Natural killer cell treated with Interleukin-12 subunit alpha and Interleukin-12 subunit beta and Interleukin-15 and Interleukin-18, amount 100 ng/mL, for 72 hours (primary cell): ENCODE measurements at regions not wholly inside any gene's neighbourhood (a gene's known extent, or its start where the extent isn't known, plus 50 kb on each side); places are given as distances from the start of the nearest gene placed in this dataset.

Source experiments
- ATAC-seq, 2 donors: fragments of 150-1000 bp; cut with Tn5 transposase in 1 of 2; sonication (Bioruptor Pico), chemical (Tn5 transposase) in 1 of 2; 2 replicates each; pipeline ENCODE4 v1.10.0; 2021
- DNase-seq: peaks from one replicate; pipeline ENCODE4 v3.0.0; 2022; ENCODE audit warnings: low spot score
- H3K27ac Mint-ChIP-seq, 2 donors: 1 replicate in 1 of 2; 2 replicates in 1 of 2; pipeline ENCODE4 v1.8.0; 2022; ENCODE audit warnings: mixed read lengths in 2 of 2, mild to moderate bottlenecking in 1 of 2, moderate library complexity in 1 of 2
- H3K27me3 Mint-ChIP-seq, 2 donors: 1 replicate in 1 of 2; 2 replicates in 1 of 2; pipeline ENCODE4 v1.8.0; 2022; ENCODE audit warnings: mixed read lengths in 2 of 2
- H3K36me3 Mint-ChIP-seq: one replicate; pipeline ENCODE4 v1.8.0; 2022; ENCODE audit warnings: mixed read lengths
- H3K4me1 Mint-ChIP-seq, 2 donors: 1 replicate in 1 of 2; 2 replicates in 1 of 2; pipeline ENCODE4 v1.8.0; 2022; ENCODE audit warnings: low read depth in 2 of 2, mixed read lengths in 2 of 2, mild to moderate bottlenecking in 1 of 2
- H3K4me3 Mint-ChIP-seq: one replicate; pipeline ENCODE4 v1.8.0; 2022; ENCODE audit warnings: mixed read lengths
- H3K9me3 Mint-ChIP-seq: 2 replicates; pipeline ENCODE4 v1.8.0; 2022; ENCODE audit warnings: mixed read lengths

DNA sequence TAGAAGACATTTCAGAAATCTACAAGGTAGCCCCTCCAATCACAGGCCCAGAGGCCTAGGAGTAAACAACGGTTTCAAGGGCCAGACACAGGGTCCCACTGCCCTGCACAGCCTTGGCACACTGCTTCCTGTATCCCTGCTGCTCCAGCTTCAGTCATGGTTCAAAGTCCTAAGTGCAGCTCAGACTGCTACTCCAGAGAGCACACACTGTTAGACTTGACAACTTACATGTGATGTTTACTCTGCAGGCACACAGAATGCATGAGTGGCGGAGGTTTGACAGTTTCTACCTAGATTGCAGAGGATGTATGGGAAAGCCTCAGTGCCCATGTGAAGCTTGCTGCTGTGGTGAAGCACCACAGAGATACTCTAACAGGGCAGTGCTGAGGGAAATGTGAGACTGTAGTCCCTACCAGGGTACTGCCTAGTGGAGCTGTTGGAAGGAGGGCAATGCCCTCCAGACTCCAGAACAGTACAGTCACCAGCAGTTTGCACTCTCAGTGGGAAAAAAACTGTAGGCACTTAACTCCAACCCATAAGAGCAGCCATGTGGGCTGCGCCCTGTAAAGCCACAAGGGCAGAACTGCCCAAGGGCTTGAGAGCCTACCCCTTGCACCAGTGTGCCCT is 270.0 kb downstream of the ZWINT start:
- Mint-ChIP-seq H3K4me1 (no peaks in the 10 kb centered on the region), H3K27ac (no peak overlapping the region), H3K27me3 (no peaks in the 10 kb centered on the region), H3K4me3 (no peak overlapping the region), H3K36me3 (peaks cover 9% of the 10 kb centered on the region), H3K9me3 (peaks cover 30% of the 10 kb centered on the region)
- ATAC-seq (no peak), DNase-seq (no peak)

DNA sequence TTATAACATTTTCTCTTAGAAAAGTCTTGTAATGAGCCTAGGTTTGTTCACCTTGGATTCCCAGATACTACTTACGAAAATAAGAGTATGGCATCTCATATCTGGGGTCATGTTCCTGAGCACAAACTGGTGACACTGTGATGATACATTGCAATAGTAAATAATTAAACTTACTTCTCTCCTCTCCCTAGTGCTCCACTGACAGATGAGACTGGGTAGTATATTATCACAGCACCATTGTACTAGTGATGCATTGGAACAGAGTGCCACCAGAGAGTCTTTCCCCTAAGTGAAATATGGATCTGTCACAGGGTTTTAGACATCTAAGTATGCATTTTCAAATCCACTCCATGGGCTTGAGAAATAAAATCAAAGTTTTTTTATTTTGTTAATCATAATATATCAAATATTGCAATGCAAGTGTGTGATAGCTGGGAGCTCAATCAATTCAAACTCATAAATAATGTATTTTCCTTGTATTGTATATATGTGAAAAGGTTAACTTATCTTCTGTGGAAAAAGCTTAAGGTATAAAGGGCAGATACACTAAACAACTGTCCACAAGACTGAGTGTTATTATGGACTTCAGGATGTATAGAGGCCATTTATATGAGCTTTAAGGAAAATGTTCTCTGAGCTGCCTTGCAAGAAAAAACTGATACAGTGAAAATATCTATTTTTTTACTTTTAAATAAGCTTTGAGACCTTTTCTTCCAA is 275.5 kb downstream of the ZWINT start:
- H3K9me3 Mint-ChIP-seq, result peaks cover 18% of the 10 kb centered on the region
- ATAC-seq (no peak), DNase-seq (no peak)
- H3K27me3 Mint-ChIP-seq, result no peaks in the 10 kb centered on the region
- H3K4me1 Mint-ChIP-seq, result no peaks in the 10 kb centered on the region
- H3K27ac Mint-ChIP-seq, result no peak overlapping the region
- peaks cover 7% of the 10 kb centered on the region for H3K36me3 Mint-ChIP-seq
- no peak overlapping the region for H3K4me3 Mint-ChIP-seq

GRCh38 chr10:56082169-56082568 is 278.9 kb downstream of the ZWINT start:
- no peak for ATAC-seq
- no peaks in the 10 kb centered on the region for H3K27me3 Mint-ChIP-seq

GRCh38 chr10:56068473-56069263 is 292.4 kb downstream of the ZWINT start:
- Mint-ChIP-seq H3K9me3 (peaks cover 26% of the 10 kb centered on the region), H3K27ac (no peak overlapping the region), H3K4me1 (no peaks in the 10 kb centered on the region), H3K4me3 (no peak overlapping the region), H3K36me3 (peaks cover 10% of the 10 kb centered on the region), H3K27me3 (no peaks in the 10 kb centered on the region)
- ATAC-seq (no peak), DNase-seq (no peak)

More at GRCh38 chr10:56082169-56082568, 278.9 kb downstream of the ZWINT start:
- Mint-ChIP-seq H3K4me3 (no peak overlapping the region), H3K4me1 (no peaks in the 10 kb centered on the region), H3K27ac (no peak overlapping the region), H3K36me3 (peaks cover 6% of the 10 kb centered on the region), H3K9me3 (peaks cover 15% of the 10 kb centered on the region)
- DNase-seq, result no peak

GRCh38 chr10:56068040-56068439 is 293.0 kb downstream of the ZWINT start:
- H3K27ac Mint-ChIP-seq, result no peak overlapping the region
- ATAC-seq (no peak), DNase-seq (no peak)
- no peaks in the 10 kb centered on the region for H3K4me1 Mint-ChIP-seq
- peaks cover 26% of the 10 kb centered on the region for H3K9me3 Mint-ChIP-seq
- no peaks in the 10 kb centered on the region for H3K27me3 Mint-ChIP-seq
- H3K4me3 Mint-ChIP-seq, result no peak overlapping the region
- H3K36me3 Mint-ChIP-seq, result peaks cover 10% of the 10 kb centered on the region

DNA sequence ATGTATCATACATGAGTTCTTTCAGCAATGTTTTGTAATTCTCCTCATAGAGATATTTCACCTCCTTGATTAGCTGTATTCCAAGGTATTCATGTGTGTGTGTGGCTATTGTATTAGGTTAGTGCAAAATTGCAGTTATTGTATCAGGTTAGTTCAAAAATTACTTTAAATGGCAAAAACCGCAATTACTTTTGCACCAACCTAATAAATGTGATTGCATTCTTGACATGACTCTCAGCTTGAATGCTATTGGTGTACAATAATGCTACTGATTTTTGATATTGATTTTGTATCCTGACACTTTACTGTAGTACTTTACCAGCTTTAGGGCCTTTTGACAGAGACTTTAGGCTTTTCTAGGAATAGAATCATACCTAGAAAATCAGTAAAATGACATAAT is 297.4 kb downstream of the ZWINT start:
- H3K27me3 Mint-ChIP-seq, result no peaks in the 10 kb centered on the region
- no peak overlapping the region for H3K27ac Mint-ChIP-seq
- peaks cover 14% of the 10 kb centered on the region for H3K36me3 Mint-ChIP-seq
- no peaks in the 10 kb centered on the region for H3K4me1 Mint-ChIP-seq
- peaks cover 31% of the 10 kb centered on the region for H3K9me3 Mint-ChIP-seq
- DNase-seq (no peak), ATAC-seq (no peak)
- no peak overlapping the region for H3K4me3 Mint-ChIP-seq

DNA sequence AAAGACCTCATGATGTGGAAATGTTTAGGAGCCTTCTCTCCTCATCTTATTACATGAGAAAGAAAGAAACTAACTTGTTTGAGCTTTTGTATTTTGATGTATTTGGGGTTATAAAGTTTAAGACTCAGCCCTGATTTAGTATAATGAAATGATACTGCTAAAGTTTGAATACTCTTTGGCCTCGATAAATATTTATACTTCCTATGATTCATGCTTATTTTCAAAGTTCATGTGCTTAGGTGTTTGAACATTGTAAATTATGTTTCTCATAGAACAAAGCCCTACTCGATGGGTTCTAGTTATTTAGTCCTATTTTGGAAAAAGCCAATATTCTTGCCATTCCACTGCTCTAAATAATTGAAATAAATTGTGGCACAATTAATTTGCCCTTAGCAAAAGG is 303.2 kb downstream of the ZWINT start:
- no peak overlapping the region for H3K27ac Mint-ChIP-seq
- no peaks in the 10 kb centered on the region for H3K27me3 Mint-ChIP-seq
- H3K4me3 Mint-ChIP-seq, result no peak overlapping the region
- H3K4me1 Mint-ChIP-seq, result no peaks in the 10 kb centered on the region
- DNase-seq (no peak), ATAC-seq (no peak)
- peaks cover 19% of the 10 kb centered on the region for H3K9me3 Mint-ChIP-seq
- peaks cover 4% of the 10 kb centered on the region for H3K36me3 Mint-ChIP-seq

- Mint-ChIP-seq H3K36me3 (no peaks in the 10 kb centered on the region), H3K4me3 (no peak overlapping the region), H3K27me3 (no peaks in the 10 kb centered on the region), H3K27ac (no peak overlapping the region), H3K4me1 (no peaks in the 10 kb centered on the region), H3K9me3 (peaks cover 17% of the 10 kb centered on the region)
- ATAC-seq (no peak), DNase-seq (no peak)
These were observed 325.6 kb downstream of the ZWINT start for GRCh38 chr10:56035489-56035888.

- no peaks in the 10 kb centered on the region for H3K27me3 Mint-ChIP-seq
- no peak overlapping the region for H3K4me3 Mint-ChIP-seq
- H3K4me1 Mint-ChIP-seq, result no peaks in the 10 kb centered on the region
- H3K36me3 Mint-ChIP-seq, result no peaks in the 10 kb centered on the region
- no peak overlapping the region for H3K27ac Mint-ChIP-seq
- ATAC-seq (no peak), DNase-seq (no peak)
- peaks cover 7% of the 10 kb centered on the region for H3K9me3 Mint-ChIP-seq
These were observed 332.5 kb downstream of the ZWINT start for GRCh38 chr10:56028298-56029132.

GRCh38 chr10:56012101-56012500 is 349.0 kb downstream of the ZWINT start:
- Mint-ChIP-seq H3K4me3 (no peak overlapping the region), H3K9me3 (peaks cover 11% of the 10 kb centered on the region), H3K36me3 (peaks cover 5% of the 10 kb centered on the region), H3K27me3 (no peaks in the 10 kb centered on the region), H3K4me1 (no peaks in the 10 kb centered on the region), H3K27ac (no peak overlapping the region)
- DNase-seq (no peak), ATAC-seq (no peak)

- Mint-ChIP-seq H3K4me1 (no peaks in the 10 kb centered on the region), H3K36me3 (peaks cover 5% of the 10 kb centered on the region), H3K9me3 (no peaks in the 10 kb centered on the region), H3K27ac (no peak overlapping the region), H3K4me3 (no peak overlapping the region), H3K27me3 (no peaks in the 10 kb centered on the region)
- no peak for DNase-seq
- ATAC-seq, result no peak
These were observed 357.5 kb downstream of the ZWINT start for GRCh38 chr10:56003555-56003954.

GRCh38 chr10:55989188-55989587 is 371.9 kb downstream of the ZWINT start:
- no peak for ATAC-seq
- H3K4me3 Mint-ChIP-seq, result no peak overlapping the region
- H3K27me3 Mint-ChIP-seq, result no peaks in the 10 kb centered on the region
- no peak overlapping the region for H3K27ac Mint-ChIP-seq
- peaks cover 9% of the 10 kb centered on the region for H3K9me3 Mint-ChIP-seq
- H3K36me3 Mint-ChIP-seq, result no peaks in the 10 kb centered on the region
- DNase-seq, result no peak
- H3K4me1 Mint-ChIP-seq, result no peaks in the 10 kb centered on the region

- Mint-ChIP-seq H3K4me1 (no peaks in the 10 kb centered on the region), H3K9me3 (peaks cover 2% of the 10 kb centered on the region), H3K36me3 (no peaks in the 10 kb centered on the region), H3K4me3 (no peak overlapping the region), H3K27ac (no peak overlapping the region), H3K27me3 (no peaks in the 10 kb centered on the region)
- ATAC-seq (no peak), DNase-seq (no peak)
These were observed 381.9 kb downstream of the ZWINT start for GRCh38 chr10:55979203-55979602.
